ENCODE measurements at regions not wholly inside any gene's neighbourhood (a gene's known extent, or its start where the extent isn't known, plus 50 kb on each side); places are given as distances from the start of the nearest gene placed in this dataset.

DNA sequence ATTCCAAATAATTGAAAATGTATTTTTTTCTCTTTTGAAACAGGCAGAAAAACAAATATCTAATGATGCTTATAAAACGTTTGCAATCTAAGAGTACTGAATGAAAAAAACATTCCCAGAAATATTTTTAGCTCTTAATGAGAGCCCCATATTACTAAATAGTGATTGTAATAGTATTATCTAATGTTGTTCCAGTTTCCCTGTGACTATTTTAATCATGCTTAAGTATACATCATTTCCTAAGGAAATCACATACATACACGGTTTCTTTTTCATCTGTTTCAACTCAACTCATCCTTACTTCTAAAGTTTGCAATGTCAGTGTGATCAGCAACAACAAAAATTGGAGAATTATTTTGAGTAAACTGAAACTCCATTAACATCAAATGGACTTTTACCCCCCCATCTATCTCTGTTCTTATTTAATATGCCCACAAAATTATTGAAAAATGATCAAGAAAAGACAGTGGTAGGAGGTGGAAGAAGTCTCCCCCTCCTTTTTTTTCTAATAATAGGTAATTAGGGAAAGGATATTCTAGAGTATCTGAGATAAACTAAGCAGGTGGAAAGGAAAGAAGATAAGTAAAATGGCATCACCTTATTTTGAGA is 530.1 kb upstream of the ATP2B1 start:
- Histone ChIP-seq H3K4me3 (no peak overlapping the region), H3K9me3 (no peaks in the 10 kb centered on the region), H3K27ac (no peak overlapping the region), H3K4me1 (no peaks in the 10 kb centered on the region), H3K36me3 (no peaks in the 10 kb centered on the region), H3K27me3 (no peaks in the 10 kb centered on the region)
- DNase-seq (ENCODE audit: low spot score in 2 of 2) = no peak
- TF ChIP-seq, protein P1, sequence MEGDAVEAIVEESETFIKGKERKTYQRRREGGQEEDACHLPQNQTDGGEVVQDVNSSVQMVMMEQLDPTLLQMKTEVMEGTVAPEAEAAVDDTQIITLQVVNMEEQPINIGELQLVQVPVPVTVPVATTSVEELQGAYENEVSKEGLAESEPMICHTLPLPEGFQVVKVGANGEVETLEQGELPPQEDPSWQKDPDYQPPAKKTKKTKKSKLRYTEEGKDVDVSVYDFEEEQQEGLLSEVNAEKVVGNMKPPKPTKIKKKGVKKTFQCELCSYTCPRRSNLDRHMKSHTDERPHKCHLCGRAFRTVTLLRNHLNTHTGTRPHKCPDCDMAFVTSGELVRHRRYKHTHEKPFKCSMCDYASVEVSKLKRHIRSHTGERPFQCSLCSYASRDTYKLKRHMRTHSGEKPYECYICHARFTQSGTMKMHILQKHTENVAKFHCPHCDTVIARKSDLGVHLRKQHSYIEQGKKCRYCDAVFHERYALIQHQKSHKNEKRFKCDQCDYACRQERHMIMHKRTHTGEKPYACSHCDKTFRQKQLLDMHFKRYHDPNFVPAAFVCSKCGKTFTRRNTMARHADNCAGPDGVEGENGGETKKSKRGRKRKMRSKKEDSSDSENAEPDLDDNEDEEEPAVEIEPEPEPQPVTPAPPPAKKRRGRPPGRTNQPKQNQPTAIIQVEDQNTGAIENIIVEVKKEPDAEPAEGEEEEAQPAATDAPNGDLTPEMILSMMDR (IDR thresholded peaks at IDR 0.05) = no peak
- no peak for TF ChIP-seq POLR2A (IDR thresholded peaks at IDR 0.05)
- no peak for TF ChIP-seq POLR2AphosphoS5 (IDR thresholded peaks at IDR 0.05)
- intact Hi-C loops (cut with DNase I; ENCODE audit: low total_unique reads) = no loop called here

DNA sequence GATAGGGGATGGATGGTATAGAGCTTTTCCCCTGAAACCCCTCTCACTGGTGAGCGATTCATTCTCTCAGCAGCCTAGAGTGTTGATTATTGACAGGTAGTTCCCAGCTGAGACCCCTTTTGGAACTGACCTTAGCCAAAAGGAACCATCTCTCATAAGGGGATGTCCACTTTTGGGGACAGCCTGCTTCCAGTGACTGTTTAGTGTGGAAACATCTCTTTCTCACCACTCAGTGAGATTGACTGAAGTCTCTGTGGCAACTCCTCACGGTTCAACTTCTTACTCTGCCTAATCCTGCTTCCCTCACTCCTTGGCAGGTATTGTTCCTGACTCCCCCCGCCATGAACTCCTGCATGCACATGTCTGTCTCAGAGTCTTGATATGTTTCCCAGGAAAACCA is 529.2 kb upstream of the ATP2B1 start:
- no peak overlapping the region for H3K27ac ChIP-seq
- TF ChIP-seq POLR2AphosphoS5 (IDR thresholded peaks at IDR 0.05) = no peak
- TF ChIP-seq POLR2A (IDR thresholded peaks at IDR 0.05) = no peak
- TF ChIP-seq, protein P1 (IDR thresholded peaks at IDR 0.05) = no peak
- H3K27me3 ChIP-seq = no peaks in the 10 kb centered on the region
- no peak overlapping the region for H3K4me3 ChIP-seq
- no peaks in the 10 kb centered on the region for H3K36me3 ChIP-seq
- DNase-seq (ENCODE audit: low spot score in 2 of 2) = no peak
- H3K4me1 ChIP-seq = no peaks in the 10 kb centered on the region
- no peaks in the 10 kb centered on the region for H3K9me3 ChIP-seq
- intact Hi-C loops (cut with DNase I; ENCODE audit: low total_unique reads) = no loop called here

DNA sequence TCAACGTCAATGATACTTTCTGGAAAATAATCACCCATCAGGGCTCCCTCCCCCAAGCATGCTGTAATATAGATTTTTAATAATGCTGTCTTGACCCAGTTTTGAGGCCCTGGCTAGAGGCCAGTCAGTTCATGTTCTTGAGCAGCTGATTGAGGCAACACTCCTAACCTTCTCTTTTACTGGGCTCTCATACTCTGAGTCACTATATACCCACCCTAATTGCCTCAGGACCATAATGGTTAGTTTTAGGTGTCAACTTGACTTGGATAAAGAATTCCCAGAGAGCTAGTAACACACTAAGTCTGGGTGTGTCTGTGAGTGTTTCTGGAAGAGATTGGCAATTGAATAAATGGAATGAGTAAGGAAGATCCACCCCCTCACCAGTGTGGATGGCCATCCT is 527.0 kb upstream of the ATP2B1 start:
- H3K4me1 ChIP-seq = no peaks in the 10 kb centered on the region
- no peaks in the 10 kb centered on the region for H3K36me3 ChIP-seq
- DNase-seq (ENCODE audit: low spot score in 2 of 2) = no peak
- H3K27ac ChIP-seq = no peak overlapping the region
- no peaks in the 10 kb centered on the region for H3K9me3 ChIP-seq
- H3K4me3 ChIP-seq = no peak overlapping the region
- no peaks in the 10 kb centered on the region for H3K27me3 ChIP-seq
- intact Hi-C loops (cut with DNase I; ENCODE audit: low total_unique reads) = no loop called here
- TF ChIP-seq POLR2AphosphoS5 (IDR thresholded peaks at IDR 0.05) (no peak), POLR2A (IDR thresholded peaks at IDR 0.05) (no peak)
- TF ChIP-seq, protein P1 (IDR thresholded peaks at IDR 0.05) = no peak

DNA sequence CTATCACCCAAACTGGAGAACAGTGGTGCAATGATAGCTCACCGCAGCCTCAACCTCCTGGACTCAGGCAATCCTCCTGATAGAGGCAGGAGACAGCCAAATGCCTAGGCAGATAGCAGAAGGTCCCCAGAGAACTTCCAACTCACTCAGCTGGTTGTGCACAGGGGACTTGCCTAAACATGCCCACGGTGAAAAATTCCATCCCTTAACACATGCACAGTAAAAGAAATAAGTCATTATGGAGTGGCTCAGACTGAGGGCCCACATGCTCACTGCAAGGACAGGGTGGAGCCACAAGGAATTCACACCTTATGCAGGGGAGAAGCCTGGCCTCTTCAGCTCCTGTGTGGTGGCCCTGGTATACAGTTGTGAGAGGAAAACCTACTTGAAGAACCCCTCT is 525.8 kb upstream of the ATP2B1 start:
- no peak overlapping the region for H3K4me3 ChIP-seq
- H3K27me3 ChIP-seq = no peaks in the 10 kb centered on the region
- TF ChIP-seq POLR2AphosphoS5 (IDR thresholded peaks at IDR 0.05) (no peak), POLR2A (IDR thresholded peaks at IDR 0.05) (no peak)
- TF ChIP-seq, protein P1 (IDR thresholded peaks at IDR 0.05) = no peak
- no peaks in the 10 kb centered on the region for H3K36me3 ChIP-seq
- no peaks in the 10 kb centered on the region for H3K9me3 ChIP-seq
- H3K27ac ChIP-seq = no peak overlapping the region
- intact Hi-C loops (cut with DNase I; ENCODE audit: low total_unique reads) = no loop called here
- H3K4me1 ChIP-seq = no peaks in the 10 kb centered on the region
- DNase-seq (ENCODE audit: low spot score in 2 of 2) = no peak

DNA sequence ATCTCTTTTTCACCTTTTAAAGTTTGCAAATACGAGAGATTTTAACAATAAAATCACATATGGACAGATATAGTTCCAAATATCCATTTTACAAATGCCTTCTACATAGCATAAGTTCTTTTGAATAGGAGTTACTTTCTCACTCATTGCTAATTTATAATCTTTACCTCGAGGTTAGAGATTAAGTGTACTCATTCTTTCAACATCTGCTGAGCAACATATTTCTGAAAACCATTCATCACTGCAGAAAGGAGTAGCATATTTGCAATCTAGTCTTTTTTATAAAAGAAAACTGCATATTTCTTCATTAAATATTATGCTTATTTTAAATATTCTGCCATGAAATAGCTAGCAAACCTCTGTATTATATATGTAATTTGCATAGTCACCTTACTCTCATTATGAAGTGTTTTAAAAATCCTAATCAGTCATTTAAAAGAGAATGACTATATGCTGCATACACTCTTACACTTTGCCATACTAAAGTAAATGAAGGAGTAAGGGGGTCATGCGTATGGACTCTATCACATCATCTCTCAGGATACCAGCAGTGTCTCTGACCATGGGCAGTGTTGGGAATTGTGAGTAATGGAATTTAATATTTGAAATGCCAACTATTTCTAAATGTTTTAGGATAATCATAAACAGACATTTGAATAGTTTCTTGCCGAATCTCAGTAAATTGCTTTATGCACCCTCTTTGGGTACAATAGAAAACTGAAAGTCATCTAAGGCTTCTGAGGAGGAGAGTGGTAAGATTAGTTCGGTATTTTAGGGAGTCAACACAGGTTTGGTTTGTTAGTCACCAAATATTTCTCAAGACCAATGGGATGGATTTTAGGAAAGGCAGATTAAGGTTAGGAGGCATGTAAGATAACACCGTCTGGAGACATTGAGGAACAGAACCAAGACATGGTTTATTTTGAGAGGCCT is 524.8 kb upstream of the ATP2B1 start:
- Histone ChIP-seq H3K27me3 (no peaks in the 10 kb centered on the region), H3K27ac (no peak overlapping the region), H3K4me3 (no peak overlapping the region), H3K4me1 (no peaks in the 10 kb centered on the region), H3K9me3 (no peaks in the 10 kb centered on the region), H3K36me3 (no peaks in the 10 kb centered on the region)
- intact Hi-C loops (cut with DNase I; ENCODE audit: low total_unique reads) = no loop called here
- DNase-seq (ENCODE audit: low spot score in 2 of 2) = no peak
- TF ChIP-seq, protein P1 (IDR thresholded peaks at IDR 0.05) = no peak
- TF ChIP-seq POLR2A (IDR thresholded peaks at IDR 0.05) (no peak), POLR2AphosphoS5 (IDR thresholded peaks at IDR 0.05) (no peak)
